ENCODE measurements at regions not wholly inside any gene's neighbourhood (a gene's known extent, or its start where the extent isn't known, plus 50 kb on each side); places are given as distances from the start of the nearest gene placed in this dataset.

DNA sequence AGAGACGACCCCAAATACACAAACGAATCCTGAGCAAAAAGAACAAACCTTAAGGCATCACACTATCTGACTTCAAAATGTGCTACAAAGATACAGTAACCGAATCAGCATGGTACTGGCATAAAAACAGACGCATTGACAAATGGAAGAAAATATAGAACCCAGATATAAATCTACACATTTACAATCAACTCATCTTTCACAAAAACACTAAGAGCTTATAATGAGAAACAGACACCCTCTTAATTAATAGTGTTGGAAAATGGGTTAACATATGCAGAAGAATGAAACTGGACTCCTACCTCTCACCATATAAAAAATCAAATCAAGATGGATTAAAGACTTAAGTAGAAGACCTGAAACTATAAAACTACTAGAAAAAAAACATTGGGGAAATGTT is 130.3 kb upstream of the DCBLD2 start:
- H3K27ac ChIP-seq (ENCODE audit: low read depth, low read length): no peak overlapping the region
- no peak overlapping the region for H3K4me2 ChIP-seq (ENCODE audit: insufficient read depth, low read length)
- no peaks in the 10 kb centered on the region for H3K79me2 ChIP-seq (ENCODE audit: insufficient read depth, low read length)
- no peaks in the 10 kb centered on the region for H3K9me3 ChIP-seq (ENCODE audit: low read depth, low read length)
- no peaks in the 10 kb centered on the region for H3K4me1 ChIP-seq (ENCODE audit: insufficient read depth, low read length)
- no peak overlapping the region for H2AFZ ChIP-seq (ENCODE audit: low read length)
- no peaks in the 10 kb centered on the region for H3K36me3 ChIP-seq (ENCODE audit: insufficient read depth, low read length)
- DNase-seq (ENCODE audit: insufficient read length, low spot score, missing footprints): no peak
- H3K4me3 ChIP-seq (ENCODE audit: insufficient read depth, low read length): no peak overlapping the region
- no peaks in the 10 kb centered on the region for H3K27me3 ChIP-seq (ENCODE audit: insufficient read depth, low read length)
- H4K20me1 ChIP-seq (ENCODE audit: insufficient read depth, low read length): no peaks in the 10 kb centered on the region
- TF ChIP-seq, protein P1, sequence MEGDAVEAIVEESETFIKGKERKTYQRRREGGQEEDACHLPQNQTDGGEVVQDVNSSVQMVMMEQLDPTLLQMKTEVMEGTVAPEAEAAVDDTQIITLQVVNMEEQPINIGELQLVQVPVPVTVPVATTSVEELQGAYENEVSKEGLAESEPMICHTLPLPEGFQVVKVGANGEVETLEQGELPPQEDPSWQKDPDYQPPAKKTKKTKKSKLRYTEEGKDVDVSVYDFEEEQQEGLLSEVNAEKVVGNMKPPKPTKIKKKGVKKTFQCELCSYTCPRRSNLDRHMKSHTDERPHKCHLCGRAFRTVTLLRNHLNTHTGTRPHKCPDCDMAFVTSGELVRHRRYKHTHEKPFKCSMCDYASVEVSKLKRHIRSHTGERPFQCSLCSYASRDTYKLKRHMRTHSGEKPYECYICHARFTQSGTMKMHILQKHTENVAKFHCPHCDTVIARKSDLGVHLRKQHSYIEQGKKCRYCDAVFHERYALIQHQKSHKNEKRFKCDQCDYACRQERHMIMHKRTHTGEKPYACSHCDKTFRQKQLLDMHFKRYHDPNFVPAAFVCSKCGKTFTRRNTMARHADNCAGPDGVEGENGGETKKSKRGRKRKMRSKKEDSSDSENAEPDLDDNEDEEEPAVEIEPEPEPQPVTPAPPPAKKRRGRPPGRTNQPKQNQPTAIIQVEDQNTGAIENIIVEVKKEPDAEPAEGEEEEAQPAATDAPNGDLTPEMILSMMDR (IDR thresholded peaks at IDR 0.05; ENCODE audit: extremely low read depth, low read depth, low read length): no peak

DNA sequence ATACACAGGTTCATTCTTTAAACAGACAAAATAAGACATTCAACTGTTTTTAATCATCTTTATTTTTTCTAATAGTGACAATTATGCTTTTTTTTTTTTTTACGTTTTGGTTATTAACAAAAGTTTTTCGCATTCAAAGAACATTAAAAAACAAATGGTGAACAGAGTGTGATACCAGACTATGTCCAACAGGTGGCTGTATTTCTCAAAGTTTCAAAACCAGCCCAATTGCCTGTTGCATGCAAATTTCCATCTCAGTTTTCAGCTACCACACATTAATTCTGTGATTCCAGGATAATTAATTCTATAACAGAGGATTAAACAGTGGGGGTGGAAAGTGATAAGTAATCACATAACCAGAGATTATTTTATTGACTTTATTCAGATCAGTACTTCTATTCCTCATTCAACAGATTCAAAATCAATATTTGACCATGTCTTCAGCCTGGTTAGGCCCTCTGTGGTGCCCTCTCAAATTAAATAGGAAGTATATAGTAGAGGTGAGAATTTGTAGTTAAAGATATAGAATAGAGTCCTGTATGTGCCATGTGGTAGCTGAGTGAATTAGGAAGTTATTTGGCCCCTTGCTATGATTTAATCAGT is 122.2 kb upstream of the DCBLD2 start:
- H3K27me3 ChIP-seq (ENCODE audit: insufficient read depth, low read length): no peaks in the 10 kb centered on the region
- no peaks in the 10 kb centered on the region for H3K36me3 ChIP-seq (ENCODE audit: insufficient read depth, low read length)
- H3K4me3 ChIP-seq (ENCODE audit: insufficient read depth, low read length): no peak overlapping the region
- no peak overlapping the region for H3K27ac ChIP-seq (ENCODE audit: low read depth, low read length)
- no peaks in the 10 kb centered on the region for H3K9me3 ChIP-seq (ENCODE audit: low read depth, low read length)
- peak; percentile 5 for DNase-seq (ENCODE audit: insufficient read length, low spot score, missing footprints)
- H3K4me1 ChIP-seq (ENCODE audit: insufficient read depth, low read length): no peaks in the 10 kb centered on the region
- TF ChIP-seq, protein P1 (IDR thresholded peaks at IDR 0.05; ENCODE audit: extremely low read depth, low read depth, low read length): peak; percentile 74
- no peaks in the 10 kb centered on the region for H4K20me1 ChIP-seq (ENCODE audit: insufficient read depth, low read length)
- no peak overlapping the region for H2AFZ ChIP-seq (ENCODE audit: low read length)
- no peak overlapping the region for H3K4me2 ChIP-seq (ENCODE audit: insufficient read depth, low read length)
- no peaks in the 10 kb centered on the region for H3K79me2 ChIP-seq (ENCODE audit: insufficient read depth, low read length)

GRCh38 chr3:99021466-99021865 is 120.0 kb upstream of the DCBLD2 start:
- Histone ChIP-seq H3K4me1 (ENCODE audit: insufficient read depth, low read length) (no peaks in the 10 kb centered on the region), H3K36me3 (ENCODE audit: insufficient read depth, low read length) (no peaks in the 10 kb centered on the region)

GRCh38 chr3:99016452-99016851 is 115.0 kb upstream of the DCBLD2 start:
- TF ChIP-seq, protein P1 (IDR thresholded peaks at IDR 0.05; ENCODE audit: extremely low read depth, low read depth, low read length): no peak
- Histone ChIP-seq H3K4me3 (ENCODE audit: insufficient read depth, low read length) (no peak overlapping the region), H3K36me3 (ENCODE audit: insufficient read depth, low read length) (no peaks in the 10 kb centered on the region), H3K27ac (ENCODE audit: low read depth, low read length) (no peak overlapping the region), H3K9me3 (ENCODE audit: low read depth, low read length) (no peaks in the 10 kb centered on the region), H3K4me1 (ENCODE audit: insufficient read depth, low read length) (no peaks in the 10 kb centered on the region), H4K20me1 (ENCODE audit: insufficient read depth, low read length) (no peaks in the 10 kb centered on the region), H2AFZ (ENCODE audit: low read length) (no peak overlapping the region), H3K79me2 (ENCODE audit: insufficient read depth, low read length) (no peaks in the 10 kb centered on the region), H3K27me3 (ENCODE audit: insufficient read depth, low read length) (no peaks in the 10 kb centered on the region), H3K4me2 (ENCODE audit: insufficient read depth, low read length) (no peak overlapping the region)
- DNase-seq (ENCODE audit: insufficient read length, low spot score, missing footprints): no peak

More at GRCh38 chr3:99021466-99021865, 120.0 kb upstream of the DCBLD2 start:
- DNase-seq (ENCODE audit: insufficient read length, low spot score, missing footprints): no peak
- Histone ChIP-seq H4K20me1 (ENCODE audit: insufficient read depth, low read length) (no peaks in the 10 kb centered on the region), H3K4me2 (ENCODE audit: insufficient read depth, low read length) (no peak overlapping the region), H3K79me2 (ENCODE audit: insufficient read depth, low read length) (no peaks in the 10 kb centered on the region), H3K4me3 (ENCODE audit: insufficient read depth, low read length) (no peak overlapping the region), H2AFZ (ENCODE audit: low read length) (no peak overlapping the region), H3K27ac (ENCODE audit: low read depth, low read length) (no peak overlapping the region), H3K9me3 (ENCODE audit: low read depth, low read length) (no peaks in the 10 kb centered on the region), H3K27me3 (ENCODE audit: insufficient read depth, low read length) (no peaks in the 10 kb centered on the region)
- TF ChIP-seq, protein P1 (IDR thresholded peaks at IDR 0.05; ENCODE audit: extremely low read depth, low read depth, low read length): no peak

All from osteoblast (primary cell).